Endothelial cell (in vitro differentiated cells): ENCODE measurements at regions not wholly inside any gene's neighbourhood (a gene's known extent, or its start where the extent isn't known, plus 50 kb on each side); places are given as distances from the start of the nearest gene placed in this dataset.

Experiments used
- DNase-seq: peaks from one replicate; pipeline ENCODE4 v3.0.0; 2021; ENCODE audit warnings: low spot score
- H3K27ac Mint-ChIP-seq: one replicate; pipeline ENCODE4 v1.8.0; 2021; ENCODE audit warnings: mixed read lengths, inconsistent platforms; ENCODE audit not compliant: unreplicated experiment
- H3K27me3 Mint-ChIP-seq: one replicate; pipeline ENCODE4 v1.8.0; 2021; ENCODE audit warnings: mild to moderate bottlenecking, moderate library complexity, mixed read lengths, inconsistent platforms; ENCODE audit not compliant: unreplicated experiment
- H3K36me3 Mint-ChIP-seq: one replicate; pipeline ENCODE4 v1.8.0; 2021; ENCODE audit warnings: mild to moderate bottlenecking, low read depth, mixed read lengths, inconsistent platforms; ENCODE audit not compliant: unreplicated experiment
- H3K4me1 Mint-ChIP-seq: one replicate; pipeline ENCODE4 v1.8.0; 2021; ENCODE audit warnings: mild to moderate bottlenecking, mixed read lengths, inconsistent platforms; ENCODE audit not compliant: unreplicated experiment
- H3K4me3 Mint-ChIP-seq: one replicate; pipeline ENCODE4 v1.8.0; 2021; ENCODE audit warnings: mild to moderate bottlenecking, mixed read lengths, inconsistent platforms; ENCODE audit not compliant: unreplicated experiment
- H3K9me3 Mint-ChIP-seq: one replicate; pipeline ENCODE4 v1.8.0; 2021; ENCODE audit warnings: mixed read lengths, inconsistent platforms; ENCODE audit not compliant: unreplicated experiment
- CTCF ChIP-seq: fragments of 200-600 bp; sonication (generic); IDR thresholded peaks from one replicate; pipeline ENCODE4 v1.5.0; 2021; ENCODE audit warnings: antibody characterized with exemption; ENCODE audit not compliant: unreplicated experiment

- peaks cover 3% of the 10 kb centered on the region for H3K36me3 Mint-ChIP-seq
- H3K4me3 Mint-ChIP-seq: no peak overlapping the region
- no peaks in the 10 kb centered on the region for H3K27me3 Mint-ChIP-seq
- no peak overlapping the region for H3K27ac Mint-ChIP-seq
- no peak for TF ChIP-seq CTCF
- H3K4me1 Mint-ChIP-seq: peaks cover 4% of the 10 kb centered on the region
- H3K9me3 Mint-ChIP-seq: no peaks in the 10 kb centered on the region
- no peak for DNase-seq
Measured at GRCh38 chr10:28935061-28935460, 257.7 kb downstream of the BAMBI start.

DNA sequence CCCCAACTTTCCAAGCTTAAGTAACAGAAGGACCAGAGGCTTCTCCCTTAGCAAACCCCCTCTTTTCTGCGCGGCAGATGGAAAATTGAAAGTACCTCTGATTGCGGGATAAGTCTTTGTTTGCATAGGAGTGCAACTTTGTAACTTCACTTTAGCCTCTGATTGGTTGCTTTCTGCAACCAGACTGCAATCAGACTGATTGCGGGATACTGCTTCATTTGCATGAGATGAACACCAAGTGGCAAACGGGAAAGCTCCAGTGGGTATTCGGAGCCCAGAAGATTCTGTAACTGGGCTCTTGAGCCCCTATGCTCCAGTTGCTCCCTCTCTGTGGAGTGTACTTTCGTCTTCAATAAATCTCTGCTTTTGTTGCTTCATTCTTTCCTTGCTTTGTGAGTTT lies 260.6 kb downstream of the BAMBI start:
- Mint-ChIP-seq H3K36me3 (peaks cover 3% of the 10 kb centered on the region), H3K4me3 (no peak overlapping the region), H3K27ac (no peak overlapping the region), H3K27me3 (no peaks in the 10 kb centered on the region), H3K4me1 (peaks cover 4% of the 10 kb centered on the region), H3K9me3 (no peaks in the 10 kb centered on the region)
- no peak for DNase-seq
- no peak for TF ChIP-seq CTCF

DNA sequence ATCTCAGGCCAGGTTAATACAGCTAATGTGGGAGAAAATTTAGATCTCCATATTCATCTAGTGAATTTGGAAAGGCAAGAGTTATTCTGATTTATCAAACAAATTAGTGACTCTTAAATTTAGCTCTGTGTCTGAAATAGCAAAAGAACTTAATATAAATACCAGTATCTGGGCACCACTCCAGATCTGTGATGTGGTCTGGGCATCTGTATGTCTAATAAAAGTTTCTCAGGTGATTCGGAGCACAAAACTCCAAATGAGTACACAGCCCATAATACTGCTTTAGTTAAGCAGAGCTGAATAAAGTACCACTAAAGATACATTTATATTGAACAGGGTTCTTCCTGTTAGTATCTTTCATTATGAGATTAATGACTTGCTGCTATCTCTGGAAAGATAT lies 261.4 kb downstream of the BAMBI start:
- no peak overlapping the region for H3K4me3 Mint-ChIP-seq

GRCh38 chr10:28939281-28940157 lies 262.2 kb downstream of the BAMBI start:
- no peaks in the 10 kb centered on the region for H3K27me3 Mint-ChIP-seq
- DNase-seq: peak; percentile 78

More for the DNA sequence above, 261.4 kb downstream of the BAMBI start:
- Mint-ChIP-seq H3K4me1 (peaks cover 4% of the 10 kb centered on the region), H3K36me3 (peaks cover 3% of the 10 kb centered on the region), H3K27ac (no peak overlapping the region), H3K27me3 (no peaks in the 10 kb centered on the region), H3K9me3 (no peaks in the 10 kb centered on the region)
- DNase-seq: no peak
- no peak for TF ChIP-seq CTCF

More at GRCh38 chr10:28939281-28940157, 262.2 kb downstream of the BAMBI start:
- peaks cover 3% of the 10 kb centered on the region for H3K36me3 Mint-ChIP-seq
- H3K4me1 Mint-ChIP-seq: peaks cover 4% of the 10 kb centered on the region
- no peaks in the 10 kb centered on the region for H3K9me3 Mint-ChIP-seq
- H3K27ac Mint-ChIP-seq: peak overlapping the region; percentile 83
- peak overlapping the region; percentile 76 for H3K4me3 Mint-ChIP-seq
- TF ChIP-seq CTCF: peak; percentile 52
